ENCODE measurements at regions not wholly inside any gene's neighbourhood (a gene's known extent, or its start where the extent isn't known, plus 50 kb on each side); places are given as distances from the start of the nearest gene placed in this dataset.

DNA sequence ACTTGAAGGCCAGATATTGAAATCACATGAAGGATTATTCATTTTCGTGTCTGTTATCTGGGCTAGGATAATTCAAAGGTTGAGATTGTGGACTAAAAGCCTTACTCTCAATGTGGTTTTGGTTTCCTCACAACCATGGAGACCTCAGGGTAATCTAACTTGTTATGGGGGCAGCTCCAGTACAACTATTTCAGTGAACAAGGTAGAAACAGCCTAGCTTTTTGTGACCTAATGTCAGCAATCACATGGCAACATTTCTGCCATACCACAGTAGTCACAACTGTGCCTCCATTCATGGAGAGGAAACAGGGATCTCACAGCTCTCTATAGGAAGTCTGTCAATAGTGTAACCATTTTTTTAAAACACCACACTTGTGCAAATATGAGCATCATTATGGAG is 62.4 kb upstream of the RARB start:
- DNase-seq (ENCODE audit: low spot score) = no peak

DNA sequence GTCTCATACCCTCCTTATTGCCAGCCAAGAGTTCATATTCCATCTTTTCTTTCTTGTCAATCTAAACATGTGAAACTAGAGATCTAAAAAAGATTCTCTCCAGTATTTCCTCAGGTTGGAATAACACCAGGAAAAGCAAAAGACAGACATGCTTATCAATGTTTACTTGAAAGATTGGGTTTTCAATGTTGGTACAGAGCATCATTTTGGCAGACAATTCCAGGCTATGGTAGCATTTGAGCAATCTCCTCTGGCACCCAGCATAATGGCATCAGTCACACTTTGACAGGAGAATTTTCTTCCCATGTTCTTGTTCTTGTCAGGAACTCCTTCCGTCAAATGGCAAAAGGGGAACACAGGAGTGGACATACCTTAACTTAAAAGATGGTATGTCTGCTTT is 61.0 kb upstream of the RARB start:
- no peak for DNase-seq (ENCODE audit: low spot score)

DNA sequence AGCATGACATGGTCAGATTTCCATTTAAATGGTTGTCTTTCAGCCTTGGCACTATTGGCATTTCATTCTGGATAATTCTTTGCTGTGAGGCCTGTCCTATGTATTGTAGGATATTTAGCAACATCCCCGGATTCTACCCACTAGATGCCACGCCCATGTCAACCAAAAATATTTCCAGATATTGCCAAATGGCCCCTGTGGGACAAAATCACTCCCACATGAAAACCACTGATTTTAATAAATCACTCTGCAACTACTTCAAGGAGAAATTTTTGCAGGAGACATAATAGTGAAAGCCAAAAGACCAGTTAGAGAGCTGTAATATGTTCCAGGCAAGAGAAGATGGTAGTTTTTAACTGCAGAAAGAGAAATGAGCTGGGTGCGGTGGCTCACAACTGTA is 55.9 kb upstream of the RARB start:
- DNase-seq (ENCODE audit: low spot score) = no peak

- DNase-seq (ENCODE audit: low spot score) = no peak
Observed at GRCh38 chr3:25376340-25376739, 51.7 kb upstream of the RARB start.

- DNase-seq (ENCODE audit: low spot score) = no peak
Observed at GRCh38 chr3:25377042-25377441, 51.0 kb upstream of the RARB start.

Data from hepatic stellate cell (primary cell).